ENCODE measurements at regions not wholly inside any gene's neighbourhood (a gene's known extent, or its start where the extent isn't known, plus 50 kb on each side); places are given as distances from the start of the nearest gene placed in this dataset.

DNA sequence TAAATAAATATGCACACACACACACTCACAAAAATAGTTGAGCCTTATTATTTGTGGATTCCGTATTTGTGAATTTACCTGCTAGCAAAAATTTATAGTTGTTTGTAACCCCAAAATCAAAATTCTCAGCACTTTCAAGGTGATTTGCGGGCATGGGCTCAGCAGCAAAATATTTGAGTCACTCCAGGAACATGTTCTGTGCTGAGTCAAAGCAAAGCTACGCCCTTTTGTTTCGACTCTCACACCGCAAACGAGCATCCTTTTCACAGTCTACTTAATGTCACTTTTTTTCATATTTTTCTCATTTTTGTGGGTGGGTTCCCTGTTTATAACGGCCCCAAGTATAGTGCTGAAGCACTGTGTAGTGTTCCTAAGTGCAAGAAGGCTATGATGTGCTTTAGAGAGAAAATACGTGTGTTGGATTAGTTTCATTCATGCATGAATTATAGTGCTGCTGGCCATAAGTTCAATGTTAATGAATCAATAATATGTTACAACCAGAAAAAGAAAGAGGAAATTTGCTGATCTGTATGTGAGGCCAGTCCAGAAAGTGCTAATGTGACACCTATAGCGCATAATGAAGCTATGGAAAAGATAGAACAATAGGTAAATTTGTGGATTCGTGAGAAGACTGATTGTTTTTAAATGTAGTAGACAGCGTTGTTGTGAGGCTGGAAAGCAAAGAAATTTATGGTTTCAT lies 723.2 kb upstream of the AGA start:
- Histone ChIP-seq H2BK20ac (ENCODE audit: low read depth, low read length) (no peak overlapping the region), H4K8ac (ENCODE audit: low read depth in 2 of 2, low read length in 2 of 2) (no peak overlapping the region), H2AFZ (replicated peaks; ENCODE audit: low read length, poor library complexity) (no peak overlapping the region), H3K14ac (replicated peaks; ENCODE audit: low read depth, low read length) (no peak overlapping the region), H3K4me2 (ENCODE audit: low read depth, low read length) (no peak overlapping the region), H4K91ac (ENCODE audit: insufficient read depth, low read depth, low read length) (no peak overlapping the region), H2BK5ac (ENCODE audit: low read depth, low read length, poor library complexity, severe bottlenecking) (no peak overlapping the region), H2BK120ac (ENCODE audit: low read depth, low read length) (no peak overlapping the region), H3K56ac (ENCODE audit: extremely low read depth, insufficient read depth, low read length) (no peak overlapping the region), H3K27ac (ENCODE audit: insufficient read depth, low read length) (no peak overlapping the region), H3K79me1 (ENCODE audit: low read depth in 1 of 2, low read length in 2 of 2) (no peaks in the 10 kb centered on the region), H4K5ac (ENCODE audit: low read depth, low read length) (no peak overlapping the region), H2AK9ac (replicated peaks; ENCODE audit: low read depth, low read length, poor library complexity) (no peak overlapping the region), H3K4me3 (ENCODE audit: insufficient read depth, low read depth, low read length) (no peak overlapping the region), H2BK15ac (ENCODE audit: low read depth, low read length) (no peak overlapping the region), H3K9me3 (ENCODE audit: control insufficient read depth, insufficient read depth, low read length) (0 out of 2 replicates have a peak, but pooled peaks cover 4% of the 10 kb centered on the region), H2AK5ac (ENCODE audit: low read depth, low read length) (no peak overlapping the region), H3K9ac (ENCODE audit: low read depth, low read length) (no peak overlapping the region), H4K20me1 (ENCODE audit: insufficient read depth, low read length) (no peaks in the 10 kb centered on the region), H3K27me3 (ENCODE audit: control insufficient read depth, insufficient read depth, low read length) (no peaks in the 10 kb centered on the region), H3K9me1 (ENCODE audit: insufficient read depth, low read length) (no peaks in the 10 kb centered on the region), H3K18ac (ENCODE audit: low read depth, low read length) (no peak overlapping the region), H3K4me1 (ENCODE audit: control insufficient read depth, insufficient read depth, low read length) (no peaks in the 10 kb centered on the region), H3K36me3 (ENCODE audit: control insufficient read depth, insufficient read depth, low read length) (no peaks in the 10 kb centered on the region), H3K4ac (ENCODE audit: low read depth, low read length) (no peak overlapping the region), H3K23ac (ENCODE audit: low read depth, low read length) (no peak overlapping the region)
- in situ Hi-C loops (cut with MboI; ENCODE audit: low sequenced_read_pairs), result no loop called here
- WGBS, 2 experiments (ENCODE audit: extremely low coverage in 2 of 2, insufficient read length in 1 of 2), result 71% methylated on average over 4 of the region's 11 CpGs; no CpG with 5 or more reads in 1 of the 2 experiments
- intact Hi-C loops (cut with micrococcal nuclease), result no loop called here
- dilution Hi-C loops (cut with HindIII; ENCODE audit: low sequenced_read_pairs, unreplicated experiment), result no loop called here
- TF ChIP-seq USF2 (IDR thresholded peaks at IDR 0.05; ENCODE audit: low read depth, low read length) (no peak), MXI1 (IDR thresholded peaks at IDR 0.05; ENCODE audit: borderline replicate concordance, low read depth, low read length) (no peak), RAD21 (IDR thresholded peaks at IDR 0.05; ENCODE audit: low read length) (no peak), RCOR1 (IDR thresholded peaks at IDR 0.05; ENCODE audit: insufficient replicate concordance, low read length) (no peak), MAZ (IDR thresholded peaks at IDR 0.05; ENCODE audit: borderline replicate concordance, low read depth, low read length) (no peak), RFX5 (IDR thresholded peaks at IDR 0.05; ENCODE audit: low read depth, low read length) (no peak), CHD1 (IDR thresholded peaks at IDR 0.05; ENCODE audit: low read depth, low read length) (no peak), POLR2A (IDR thresholded peaks at IDR 0.05; ENCODE audit: low read depth, low read length) (no peak), CEBPB (IDR thresholded peaks at IDR 0.05; ENCODE audit: low read depth, low read length) (no peak), NFE2L2 (IDR thresholded peaks at IDR 0.05; ENCODE audit: low read depth, low read length) (no peak), BHLHE40 (IDR thresholded peaks at IDR 0.05; ENCODE audit: low read depth, low read length) (no peak), FOS (IDR thresholded peaks at IDR 0.05; ENCODE audit: low read depth, low read length) (no peak), SMC3 (IDR thresholded peaks at IDR 0.05; ENCODE audit: low read depth, low read length) (no peak), MAFK (IDR thresholded peaks at IDR 0.05; ENCODE audit: low read depth, low read length) (no peak)
- POLR2A ChIA-PET (ENCODE audit: unreplicated experiment), result no interaction called here
- no TSS peak for BruUV-seq (replicated peaks)
- DNase-seq, result no peak
- ATAC-seq (ENCODE audit: low read depth), result no peak
- CTCF ChIA-PET, result no interaction called here

All from IMR-90 (cell line).